NCI-H526 treated with DMSO at 0.1 percent for 48 hours (cell line): ENCODE measurements at regions not wholly inside any gene's neighbourhood (a gene's known extent, or its start where the extent isn't known, plus 50 kb on each side); places are given as distances from the start of the nearest gene placed in this dataset.

Source experiments
- DNase-seq: peaks from one replicate; lab custom pipeline; 2025; lab: John Stamatoyannopoulos, UW

DNA sequence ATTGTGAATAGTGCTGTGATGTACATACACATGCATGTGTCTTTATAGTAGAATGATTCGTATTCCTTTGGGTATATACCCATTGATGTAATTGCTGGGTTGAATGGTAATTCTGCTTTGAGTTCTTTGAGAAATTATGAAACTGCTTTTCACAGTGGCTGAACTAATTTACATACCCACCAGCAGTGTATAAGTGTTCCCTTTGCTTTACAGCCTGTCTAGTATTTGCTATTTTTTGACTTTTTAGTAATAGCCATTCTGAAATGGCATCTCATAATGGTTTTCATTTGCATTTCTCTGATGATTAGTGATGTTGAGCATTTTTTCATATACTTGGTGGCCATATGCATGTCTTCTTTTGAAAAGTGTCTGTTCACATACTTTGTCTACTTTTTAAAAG is 54.5 kb upstream of the FAM78B start:
- no peak for DNase-seq

DNA sequence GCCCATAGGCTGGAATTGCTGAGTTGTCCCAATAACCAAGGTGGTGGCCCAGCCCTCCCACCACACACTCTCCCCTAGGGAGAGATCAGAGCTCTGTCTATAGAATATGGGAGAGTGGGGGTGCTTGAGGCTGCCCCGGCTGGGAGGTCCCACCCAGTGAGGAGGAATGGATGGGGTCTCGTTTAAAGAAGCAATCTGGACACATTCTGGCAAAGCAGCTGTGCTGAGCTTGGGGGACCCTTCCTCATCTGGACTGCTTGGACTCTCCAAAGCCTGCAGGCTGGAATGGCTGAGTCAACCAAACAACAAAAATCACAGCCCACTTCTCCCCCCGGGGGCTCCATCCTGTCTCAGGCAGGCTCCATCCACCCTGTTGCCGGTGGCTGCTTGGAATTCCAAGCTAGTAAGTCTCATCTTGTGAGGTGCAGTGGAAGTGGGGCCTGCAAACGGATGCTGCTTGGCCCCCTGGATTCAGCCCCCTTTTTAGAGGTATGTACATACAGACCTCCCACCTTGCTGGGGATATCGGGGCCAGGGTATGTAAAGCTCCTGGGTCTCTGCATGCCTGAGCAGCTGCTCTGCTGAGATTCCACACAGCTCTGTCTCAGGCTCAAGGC is 67.1 kb upstream of the FAM78B start:
- DNase-seq, result no peak

DNA sequence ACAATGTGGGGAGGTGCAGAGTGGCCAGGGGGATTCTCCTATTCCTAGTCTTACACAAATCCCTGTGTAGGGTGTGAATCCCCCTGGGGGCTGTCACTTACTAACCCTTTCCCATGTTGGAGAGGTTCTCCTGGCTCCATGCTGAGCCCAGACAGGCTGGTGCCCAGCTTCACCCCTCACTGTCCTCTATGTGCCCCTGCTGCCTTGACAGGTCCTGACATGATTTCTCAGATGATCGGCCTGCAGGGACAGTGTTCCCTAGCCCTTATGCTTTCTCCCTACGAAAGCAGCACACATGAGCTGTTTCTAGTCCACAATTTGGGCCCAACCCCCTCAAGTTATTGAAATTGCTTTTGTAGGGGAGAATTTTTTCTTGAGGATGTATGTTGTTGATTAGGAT is 68.9 kb upstream of the FAM78B start:
- DNase-seq, result no peak

DNA sequence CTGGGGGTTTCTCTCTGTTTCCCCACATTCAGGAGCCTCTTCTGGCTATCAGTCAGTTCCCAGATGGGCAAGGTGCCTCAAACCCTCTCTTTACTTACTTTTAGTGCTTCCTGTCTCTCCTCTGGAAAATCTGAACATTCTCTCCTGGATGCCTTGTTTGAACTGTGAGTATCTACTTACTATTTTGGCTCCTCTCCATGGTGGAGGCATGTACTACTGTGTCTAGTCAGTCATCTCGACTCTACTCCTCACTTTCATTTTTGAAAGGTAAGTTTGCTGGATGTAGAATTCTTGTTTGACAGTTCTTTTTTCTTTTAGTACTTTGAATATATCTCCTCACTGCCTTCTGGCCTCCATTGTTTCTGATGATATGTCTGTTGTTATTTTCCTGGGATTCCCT is 70.9 kb upstream of the FAM78B start:
- DNase-seq, result no peak

DNA sequence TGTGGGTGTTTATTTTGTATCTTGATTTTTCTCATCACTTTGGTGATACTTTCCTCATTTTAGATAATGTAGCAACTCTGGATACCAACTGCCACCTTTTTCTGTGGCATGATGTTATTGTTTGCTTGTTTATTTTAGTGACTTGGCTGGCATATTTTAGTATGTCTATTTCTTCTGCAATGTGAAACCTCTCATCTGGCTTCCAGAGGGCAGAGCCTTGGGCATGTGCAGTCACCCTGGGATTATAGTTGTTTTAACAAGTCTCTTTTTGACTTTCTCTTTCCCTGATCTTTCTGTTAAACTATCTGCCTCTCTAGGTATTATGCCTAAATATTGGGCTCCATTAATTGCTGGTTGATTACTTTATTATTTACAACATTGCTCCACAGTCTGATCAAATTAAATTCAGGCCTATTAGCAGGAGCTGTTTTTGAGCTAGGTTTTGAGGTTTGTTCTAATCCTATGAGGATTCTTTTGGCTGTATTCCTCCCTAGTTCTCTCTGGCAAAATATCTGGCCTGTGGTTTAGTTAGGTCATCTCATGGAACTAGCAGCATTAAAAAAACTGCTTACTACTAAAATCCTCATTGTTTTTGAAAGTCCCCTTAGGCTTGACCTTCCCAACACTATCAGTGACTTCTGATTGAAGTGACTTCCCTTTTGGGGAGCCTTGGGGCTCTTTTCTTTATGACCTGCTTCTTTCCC is 86.4 kb upstream of the FAM78B start:
- no peak for DNase-seq

DNA sequence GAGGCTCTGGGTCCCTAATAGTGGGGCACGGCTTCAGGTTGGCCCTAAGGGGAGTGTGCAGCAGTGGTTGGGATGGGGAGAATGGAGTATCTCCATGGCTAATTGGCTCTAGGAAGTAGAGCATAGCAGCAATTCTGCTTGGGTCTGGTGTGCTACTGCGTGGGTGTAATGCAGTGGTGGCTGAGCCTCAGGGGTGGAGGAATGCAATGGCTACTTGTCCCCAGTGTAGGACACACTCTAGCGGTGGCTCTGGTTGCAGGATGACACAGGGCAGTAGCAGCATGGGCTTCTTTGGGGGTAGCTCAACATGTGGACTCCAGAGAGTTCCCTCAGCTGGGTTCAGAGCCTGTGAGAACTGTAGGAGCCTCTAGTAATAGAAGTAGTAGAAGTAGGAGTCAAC is 91.2 kb upstream of the FAM78B start:
- no peak for DNase-seq

DNA sequence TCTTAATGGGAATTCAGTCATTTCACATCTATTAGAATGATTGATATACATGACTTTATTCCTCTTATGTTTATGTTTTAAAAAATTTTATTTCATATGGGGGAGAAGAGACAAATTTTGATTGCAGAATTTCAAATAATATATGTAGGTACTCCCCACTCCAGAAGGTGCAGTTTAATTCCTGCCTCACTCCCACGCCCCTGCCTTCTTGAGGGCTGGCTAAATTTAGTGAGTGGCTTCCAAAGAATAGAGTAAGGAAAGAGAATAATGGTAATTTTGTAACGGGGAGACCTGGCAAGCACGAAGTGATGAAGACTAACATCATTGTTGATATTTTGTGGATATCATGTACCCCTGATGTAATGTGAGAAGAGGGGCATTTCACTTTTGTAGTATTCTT is 94.7 kb upstream of the FAM78B start:
- no peak for DNase-seq

DNA sequence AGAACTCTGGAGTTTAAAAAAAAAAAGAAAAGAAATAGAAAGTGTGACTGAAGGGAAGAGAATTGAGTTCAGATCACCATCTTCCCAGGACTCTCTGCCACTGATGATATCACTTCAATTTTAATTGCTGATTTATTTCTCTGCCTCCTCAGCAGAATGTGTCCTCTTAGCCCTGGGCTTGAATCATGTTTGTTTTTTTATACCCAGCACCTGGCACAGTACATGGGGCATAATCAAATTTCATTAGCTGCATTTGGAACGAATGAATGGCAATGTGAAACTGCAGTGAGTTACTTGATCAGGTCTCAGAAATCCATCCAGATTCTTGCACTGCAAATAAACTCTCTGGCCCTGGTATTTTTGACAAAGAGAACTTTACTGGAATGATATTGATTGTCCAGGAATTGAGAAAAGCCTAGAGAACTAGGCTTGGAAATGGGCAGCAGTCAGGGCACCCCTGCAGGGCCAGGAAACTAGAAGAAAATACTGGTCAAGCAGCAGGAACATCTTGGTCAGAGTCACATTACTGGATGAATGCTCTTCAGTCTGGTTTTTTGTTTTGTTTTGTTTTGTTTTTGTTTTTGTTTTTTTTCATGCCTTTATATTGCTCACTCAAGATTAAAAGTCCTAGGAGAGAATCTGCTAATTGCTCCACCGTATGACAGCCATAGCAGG is 103.8 kb upstream of the FAM78B start:
- no peak for DNase-seq

DNA sequence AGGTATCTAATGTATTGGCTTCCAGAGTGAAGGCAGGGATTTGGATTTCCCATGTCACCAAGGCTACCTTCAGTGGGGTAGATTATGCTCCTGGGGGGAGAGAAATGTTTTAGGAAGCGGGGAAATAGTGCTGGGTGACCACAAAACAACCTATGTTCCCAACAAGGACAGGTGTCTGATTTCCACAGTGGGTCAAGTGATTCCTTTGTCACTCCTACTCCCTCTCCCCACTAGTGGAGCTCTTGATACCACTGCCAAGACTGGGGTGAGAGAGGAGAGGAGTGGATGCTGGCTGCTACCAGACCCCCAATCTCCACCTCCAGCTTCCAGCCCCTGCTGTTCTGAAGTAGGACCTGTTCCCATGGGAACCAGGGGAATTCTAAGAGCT is 104.3 kb upstream of the FAM78B start:
- no peak for DNase-seq

DNA sequence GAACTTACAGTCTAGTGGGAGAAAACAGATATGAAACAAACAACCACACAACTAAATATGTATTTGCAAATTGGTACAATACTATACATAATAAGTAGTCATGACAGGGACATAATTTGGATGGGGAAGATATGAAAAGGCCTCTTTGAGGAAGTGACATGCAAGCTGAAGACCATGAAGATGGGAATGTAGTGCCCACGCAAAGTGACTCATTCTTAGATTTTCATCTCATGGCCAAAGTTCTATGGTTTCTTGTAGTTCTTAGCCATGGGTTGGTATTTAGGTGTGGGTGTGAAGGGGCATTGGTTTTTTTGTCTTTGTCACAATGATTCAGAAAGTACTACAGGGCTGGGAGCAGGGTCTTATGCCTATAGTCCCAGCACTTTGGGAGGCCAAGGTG is 105.4 kb upstream of the FAM78B start:
- DNase-seq, result no peak

DNA sequence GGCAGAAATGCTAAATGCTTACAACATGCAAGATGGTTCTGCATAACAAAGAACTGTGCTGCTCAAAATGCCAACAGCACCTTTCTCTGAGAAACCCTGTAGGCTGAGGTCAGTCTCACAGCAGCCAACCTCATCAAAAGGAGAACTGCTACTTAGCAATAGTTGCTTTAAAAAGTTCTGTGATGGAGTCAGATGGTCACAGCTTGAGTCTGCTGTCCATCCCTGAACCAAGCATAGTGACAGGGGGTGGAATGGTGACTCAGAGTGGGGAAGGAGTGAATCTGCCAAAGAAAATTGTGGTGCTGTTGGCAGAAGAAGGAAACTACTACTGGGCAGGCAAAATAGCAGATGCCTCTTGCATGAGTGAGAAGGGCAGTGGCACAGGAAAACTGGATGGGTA is 106.0 kb upstream of the FAM78B start:
- no peak for DNase-seq

DNA sequence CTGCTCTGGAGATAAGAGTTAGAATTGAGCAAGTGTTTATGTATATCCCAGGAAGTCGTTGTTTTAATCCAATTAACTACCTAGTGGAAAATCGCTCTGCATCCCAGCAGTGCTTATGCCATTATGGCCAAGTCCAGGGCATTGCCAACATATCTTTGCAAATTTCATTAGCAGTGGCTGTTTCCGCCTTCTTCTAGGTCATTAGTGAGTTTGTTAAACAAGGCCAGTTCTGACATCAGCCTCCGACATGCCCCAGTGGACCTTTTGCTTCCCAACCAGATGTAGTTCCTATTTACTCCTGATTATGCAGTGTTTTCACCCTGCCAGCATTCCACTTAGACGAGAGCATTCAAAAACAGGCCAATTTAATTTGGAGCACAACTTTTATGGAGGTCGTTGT is 106.8 kb upstream of the FAM78B start:
- no peak for DNase-seq

DNA sequence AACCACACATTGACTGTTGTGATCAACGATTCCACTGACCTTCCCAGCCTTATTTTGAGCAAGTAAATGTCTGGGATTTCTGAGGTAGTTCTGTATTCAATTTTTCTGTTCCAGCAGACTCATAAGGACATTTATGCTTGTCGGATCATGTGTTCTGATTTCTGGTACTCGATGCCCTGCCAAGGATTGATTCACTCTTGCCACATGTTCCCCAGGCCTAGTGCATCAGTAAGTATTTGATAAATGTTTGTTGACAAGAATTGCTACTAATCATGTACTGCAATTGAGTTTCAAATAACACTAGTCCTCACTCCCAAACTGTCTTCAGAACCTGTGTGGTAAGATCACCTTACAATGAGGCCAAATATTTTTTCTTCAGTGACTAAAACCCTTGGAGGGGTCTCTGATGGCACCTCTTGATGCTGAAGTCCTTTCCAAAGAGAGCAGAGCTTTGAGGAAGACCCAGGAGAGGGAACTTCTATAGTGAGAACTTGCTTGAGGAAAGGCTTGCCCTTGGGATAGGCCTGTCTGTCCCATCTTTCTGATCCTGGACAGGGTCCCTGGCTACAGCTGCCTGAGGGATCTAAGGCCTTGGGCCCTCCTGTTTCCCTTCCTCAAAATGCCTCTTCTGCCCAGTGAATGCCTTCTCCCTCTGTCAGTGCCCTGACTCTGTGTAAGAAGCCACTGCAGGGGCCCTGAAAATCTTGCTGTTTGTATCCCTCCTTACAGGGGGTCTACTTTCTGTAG is 115.8 kb upstream of the FAM78B start:
- no peak for DNase-seq

DNA sequence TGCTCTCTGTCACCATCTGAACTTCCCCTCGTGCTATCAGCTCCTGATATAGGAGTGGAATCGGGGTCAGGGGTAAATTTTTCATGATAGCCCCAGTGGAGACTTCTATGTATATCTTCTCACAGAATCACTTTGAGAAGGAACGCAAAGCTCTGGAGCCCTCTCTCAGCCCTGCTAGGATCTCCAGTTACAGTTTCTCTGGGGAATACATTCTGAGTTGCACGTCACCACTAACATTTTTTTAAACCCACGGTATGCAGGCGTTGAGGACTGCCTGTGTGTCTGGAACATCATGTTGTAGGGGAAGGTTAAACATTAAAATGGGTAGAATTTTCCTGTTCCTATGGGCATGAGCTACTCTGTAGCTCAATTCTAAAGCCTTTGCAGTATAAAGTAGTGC is 116.4 kb upstream of the FAM78B start:
- no peak for DNase-seq

DNA sequence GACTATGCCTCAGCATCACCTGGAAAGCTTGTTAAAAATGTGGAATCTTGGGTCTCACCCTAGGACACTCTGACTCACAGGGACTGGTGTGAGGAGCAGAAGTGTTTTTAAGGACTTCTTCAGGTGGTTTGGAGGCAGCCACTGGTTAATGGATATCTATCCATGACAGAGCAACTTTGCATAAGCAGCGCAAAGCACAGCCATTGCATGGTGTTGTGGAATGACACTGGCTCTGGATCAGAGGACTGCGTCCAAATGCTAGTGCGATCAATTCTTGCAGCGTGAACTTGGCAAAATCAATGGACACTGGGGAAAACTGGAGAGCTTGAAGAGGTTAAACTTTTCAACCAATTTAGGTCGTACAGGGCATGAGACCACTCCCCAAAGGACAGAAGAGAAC is 116.8 kb upstream of the FAM78B start:
- no peak for DNase-seq

DNA sequence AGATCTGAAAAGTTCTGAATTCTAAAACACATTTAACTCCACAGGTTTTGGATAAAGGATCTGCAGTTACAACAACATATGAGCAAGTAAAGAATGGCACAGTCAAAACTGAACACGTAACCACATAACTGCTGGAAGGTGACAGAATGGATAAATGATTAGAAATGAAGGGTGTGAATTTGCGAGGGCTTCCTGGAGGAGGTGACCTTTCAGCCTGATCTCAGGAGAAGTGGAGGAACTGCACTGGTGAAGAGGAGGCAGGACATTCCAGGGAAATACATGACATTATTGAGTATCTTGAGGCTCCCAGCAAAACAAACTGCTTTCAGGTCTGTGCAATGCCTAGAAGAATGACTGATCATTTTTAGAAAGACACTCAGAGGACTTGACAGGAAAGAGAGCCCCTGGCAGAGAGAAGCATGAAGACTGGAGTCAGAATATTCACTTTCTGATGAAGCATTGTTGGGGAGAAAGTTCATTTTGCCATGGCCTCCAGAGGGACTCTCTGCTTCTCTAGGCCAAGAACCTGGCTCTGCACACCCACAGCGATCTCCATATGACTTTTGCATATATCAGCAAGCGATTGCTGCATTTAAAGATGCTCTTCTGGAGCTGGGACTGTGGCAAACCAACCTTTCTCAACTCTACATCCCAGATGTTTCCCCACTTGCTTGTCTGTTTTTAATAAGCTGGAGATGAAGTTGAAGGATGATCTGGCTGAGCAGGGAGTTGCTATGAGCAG is 122.7 kb upstream of the FAM78B start:
- DNase-seq, result no peak

DNA sequence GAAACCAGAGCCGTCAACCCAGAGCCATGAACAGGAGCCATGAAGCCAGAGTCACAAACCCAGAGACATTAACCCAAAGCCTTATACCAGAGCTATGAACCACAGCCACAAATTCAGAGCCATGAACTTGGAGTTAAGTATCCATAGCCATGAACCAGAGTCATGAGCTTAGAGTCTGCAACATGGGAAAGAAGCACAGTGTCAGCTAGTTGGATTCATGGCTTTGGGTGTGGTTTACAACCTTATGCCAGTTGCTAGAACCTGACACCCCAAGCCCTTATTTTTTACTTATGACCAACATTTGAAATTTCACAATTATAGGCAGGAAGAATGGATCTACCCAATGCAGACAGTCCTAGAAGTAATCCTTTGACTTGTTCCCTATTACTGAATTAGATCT is 128.9 kb upstream of the FAM78B start:
- no peak for DNase-seq

DNA sequence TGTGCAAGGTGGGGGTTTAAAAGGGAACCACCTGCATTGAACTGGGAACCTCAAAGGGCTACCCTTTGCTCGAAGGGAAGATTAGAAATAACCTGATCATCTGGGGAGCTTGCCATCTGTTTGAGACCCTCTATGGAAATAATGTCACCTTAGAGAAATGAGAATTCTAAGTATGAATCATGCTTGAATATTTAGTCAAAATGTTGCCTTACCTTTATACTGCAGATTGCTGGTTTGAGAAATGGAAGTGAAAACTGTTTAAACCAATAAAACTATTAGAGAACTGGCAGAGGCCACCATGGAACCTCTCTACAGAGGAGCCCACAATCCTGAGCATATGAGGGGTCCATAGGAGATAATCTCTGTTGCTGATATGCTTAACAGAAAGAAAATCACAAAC is 131.2 kb upstream of the FAM78B start:
- no peak for DNase-seq

DNA sequence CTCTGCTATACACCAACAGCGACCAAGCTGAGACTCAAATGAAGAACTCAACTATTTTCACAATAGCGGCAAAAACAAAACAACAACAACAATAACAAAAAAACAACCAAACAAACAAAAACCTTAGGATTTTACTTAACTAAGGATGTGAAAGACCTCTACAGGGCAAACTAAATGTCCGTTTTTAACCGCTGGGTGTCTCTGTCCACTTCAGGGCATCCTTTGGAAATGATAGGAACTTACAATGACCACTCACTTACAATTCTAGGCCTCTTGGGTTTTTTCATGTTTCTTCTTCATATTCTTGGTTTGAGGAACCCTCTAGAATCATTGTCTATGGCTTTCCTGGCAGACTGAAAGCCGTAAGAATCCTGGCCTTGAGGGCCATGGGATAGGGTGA is 134.0 kb upstream of the FAM78B start:
- DNase-seq, result no peak

DNA sequence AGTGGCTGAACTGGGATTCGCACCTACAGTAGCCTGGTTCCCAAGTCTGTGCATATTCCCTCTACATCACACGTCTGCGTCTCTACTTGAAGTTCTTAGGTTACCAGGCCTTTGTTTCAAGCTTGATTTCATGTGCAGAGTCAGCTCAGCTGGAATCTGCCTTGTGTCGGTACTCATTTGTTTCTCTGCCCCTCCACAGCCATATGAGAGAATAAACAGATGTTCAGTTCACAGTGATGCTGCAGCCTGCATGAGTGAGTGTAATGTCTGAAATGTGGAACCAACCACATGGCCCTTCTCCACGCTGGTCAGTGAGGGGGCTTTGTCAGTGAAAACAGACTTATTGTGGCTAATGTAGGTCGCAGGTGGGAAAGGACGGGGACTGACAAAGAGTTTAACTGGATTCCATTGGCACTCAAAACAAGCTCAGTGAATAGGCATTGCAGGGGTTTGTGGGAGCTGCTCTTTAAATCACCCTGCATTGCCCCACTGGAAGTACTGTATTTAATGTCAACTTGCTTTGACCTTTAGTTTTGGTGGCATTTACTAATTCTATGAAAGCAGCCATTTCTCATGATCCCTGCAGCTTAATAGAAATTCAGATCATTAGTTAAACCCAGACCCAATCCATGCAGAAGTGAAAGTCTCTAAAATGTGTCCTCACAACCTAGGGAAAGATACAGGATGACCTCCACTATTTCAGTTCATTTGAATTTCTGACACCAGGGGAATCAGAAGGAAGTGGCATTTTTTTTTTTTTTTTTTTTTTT is 136.4 kb upstream of the FAM78B start:
- DNase-seq, result no peak

DNA sequence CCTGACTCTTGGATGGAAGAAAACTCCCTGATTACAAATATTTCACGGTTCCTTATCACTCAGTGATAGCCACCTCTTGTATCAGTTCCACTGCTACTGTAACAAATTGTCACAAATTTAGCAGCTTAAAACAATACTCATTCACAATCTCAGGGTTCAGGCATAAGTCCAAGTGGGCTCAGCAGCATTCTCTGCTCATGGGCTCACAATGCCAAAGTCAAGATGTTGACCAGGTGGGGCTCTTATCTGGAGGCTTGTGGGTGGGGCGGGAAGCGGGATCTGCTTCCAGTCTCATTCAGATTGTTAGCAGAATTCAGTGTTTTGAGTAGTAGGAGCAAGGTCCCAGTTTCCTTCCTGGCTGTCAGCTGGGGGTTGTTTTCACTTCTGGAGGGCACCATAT is 137.3 kb upstream of the FAM78B start:
- no peak for DNase-seq

DNA sequence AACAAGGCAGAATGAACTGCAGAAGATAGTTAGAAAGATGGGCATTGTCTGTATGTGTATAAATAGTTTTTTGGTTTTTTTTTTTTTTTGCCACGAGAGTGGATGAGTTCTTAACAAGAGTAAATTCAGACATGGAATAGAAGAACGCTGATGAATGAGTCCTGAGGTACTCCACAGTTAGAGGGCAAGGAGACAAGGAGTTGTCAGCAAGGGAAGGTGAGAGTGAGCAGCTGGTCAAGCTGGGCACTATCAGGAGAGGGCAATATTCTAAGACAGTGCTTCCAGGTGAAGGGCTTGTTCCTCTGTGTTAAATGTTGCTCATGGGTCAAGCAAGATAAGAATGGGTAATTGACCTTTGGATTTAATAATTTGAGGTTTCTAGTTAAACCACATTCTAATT is 138.6 kb upstream of the FAM78B start:
- DNase-seq, result no peak
